IMR-90 (cell line): ENCODE measurements at regions not wholly inside any gene's neighbourhood (a gene's known extent, or its start where the extent isn't known, plus 50 kb on each side); places are given as distances from the start of the nearest gene placed in this dataset.

Source experiments
- CTCF ChIP-seq: conservative IDR thresholded peaks from 2 replicates; pipeline ENCODE4 v1.5.1; 2012; ENCODE audit warnings: mild to moderate bottlenecking, low read depth, low read length, improper control_type of control experiment
- SMC3 ChIP-seq: fragments of 150-350 bp; IDR thresholded peaks from 2 replicates; pipeline ENCODE4 v1.6.1; 2016; ENCODE audit warnings: low read depth, mild to moderate bottlenecking, antibody characterized with exemption, low read length, moderate library complexity

GRCh38 chr5:129163810-129164378 is 69.3 kb downstream of the ISOC1 start:
- no peak for TF ChIP-seq CTCF
- no peak for TF ChIP-seq SMC3
